ENCODE measurements at regions not wholly inside any gene's neighbourhood (a gene's known extent, or its start where the extent isn't known, plus 50 kb on each side); places are given as distances from the start of the nearest gene placed in this dataset.
"Not testable (repeated sequence)": the region's sequence is repeated elsewhere in the genome, so short reads cannot be mapped to it uniquely, and the experiment has no call there.

DNA sequence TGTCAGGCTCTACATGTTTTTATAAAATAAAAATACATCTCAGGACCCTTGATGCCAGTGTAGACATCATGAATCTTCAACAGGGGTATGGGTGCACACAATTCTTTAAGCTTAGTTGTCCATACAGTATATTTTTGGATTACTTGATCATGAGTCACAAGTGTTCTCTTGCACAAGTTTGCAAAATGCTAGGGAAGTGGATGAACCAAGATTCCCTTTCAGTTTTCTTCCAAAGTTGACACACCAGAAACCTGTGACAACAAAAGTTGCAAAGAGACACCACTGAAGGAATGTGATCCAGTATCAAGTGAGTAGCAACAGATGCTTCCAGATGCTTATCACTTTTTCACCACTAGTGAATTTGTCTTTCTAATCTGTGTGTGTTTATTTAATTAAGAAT is 1021.2 kb downstream of the PCDH7 start:
- no peak for DNase-seq (ENCODE audit: low read depth, low spot score)

DNA sequence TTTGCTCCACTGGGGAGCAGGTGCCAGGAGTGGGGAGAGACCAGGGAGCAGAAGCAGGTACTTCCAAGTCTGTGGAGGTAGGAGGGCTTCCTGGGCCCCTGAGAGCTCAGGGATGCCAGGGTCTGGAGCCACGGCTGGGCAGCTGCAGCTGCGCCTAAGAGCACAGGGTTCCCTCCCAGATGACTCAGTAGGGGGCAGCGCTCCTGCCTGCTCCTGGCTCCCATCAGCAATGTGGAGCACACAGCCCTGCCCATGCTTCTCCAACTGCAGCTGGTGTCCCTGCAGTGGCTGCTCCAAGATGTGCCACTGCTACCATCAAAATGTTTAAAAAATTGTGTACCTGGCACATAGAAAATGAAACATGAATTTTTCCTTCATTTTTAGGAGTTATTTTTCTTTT is 1028.2 kb downstream of the PCDH7 start:
- no peak for DNase-seq (ENCODE audit: low read depth, low spot score)
- H3K4me3 ChIP-seq (ENCODE audit: low read depth, low read length) = no peak overlapping the region
- CTCF ChIA-PET = no interaction called here
- POLR2A ChIA-PET = no interaction called here
- TF ChIP-seq, protein P1, sequence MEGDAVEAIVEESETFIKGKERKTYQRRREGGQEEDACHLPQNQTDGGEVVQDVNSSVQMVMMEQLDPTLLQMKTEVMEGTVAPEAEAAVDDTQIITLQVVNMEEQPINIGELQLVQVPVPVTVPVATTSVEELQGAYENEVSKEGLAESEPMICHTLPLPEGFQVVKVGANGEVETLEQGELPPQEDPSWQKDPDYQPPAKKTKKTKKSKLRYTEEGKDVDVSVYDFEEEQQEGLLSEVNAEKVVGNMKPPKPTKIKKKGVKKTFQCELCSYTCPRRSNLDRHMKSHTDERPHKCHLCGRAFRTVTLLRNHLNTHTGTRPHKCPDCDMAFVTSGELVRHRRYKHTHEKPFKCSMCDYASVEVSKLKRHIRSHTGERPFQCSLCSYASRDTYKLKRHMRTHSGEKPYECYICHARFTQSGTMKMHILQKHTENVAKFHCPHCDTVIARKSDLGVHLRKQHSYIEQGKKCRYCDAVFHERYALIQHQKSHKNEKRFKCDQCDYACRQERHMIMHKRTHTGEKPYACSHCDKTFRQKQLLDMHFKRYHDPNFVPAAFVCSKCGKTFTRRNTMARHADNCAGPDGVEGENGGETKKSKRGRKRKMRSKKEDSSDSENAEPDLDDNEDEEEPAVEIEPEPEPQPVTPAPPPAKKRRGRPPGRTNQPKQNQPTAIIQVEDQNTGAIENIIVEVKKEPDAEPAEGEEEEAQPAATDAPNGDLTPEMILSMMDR (IDR thresholded peaks at IDR 0.05; ENCODE audit: insufficient read depth, low read length, missing control alignments) = no peak

More for the DNA sequence above, 1021.2 kb downstream of the PCDH7 start:
- POLR2A ChIA-PET = no interaction called here
- CTCF ChIA-PET = no interaction called here
- no peak overlapping the region for H3K4me3 ChIP-seq (ENCODE audit: low read depth, low read length)
- TF ChIP-seq, protein P1 (IDR thresholded peaks at IDR 0.05; ENCODE audit: insufficient read depth, low read length, missing control alignments) = no peak

DNA sequence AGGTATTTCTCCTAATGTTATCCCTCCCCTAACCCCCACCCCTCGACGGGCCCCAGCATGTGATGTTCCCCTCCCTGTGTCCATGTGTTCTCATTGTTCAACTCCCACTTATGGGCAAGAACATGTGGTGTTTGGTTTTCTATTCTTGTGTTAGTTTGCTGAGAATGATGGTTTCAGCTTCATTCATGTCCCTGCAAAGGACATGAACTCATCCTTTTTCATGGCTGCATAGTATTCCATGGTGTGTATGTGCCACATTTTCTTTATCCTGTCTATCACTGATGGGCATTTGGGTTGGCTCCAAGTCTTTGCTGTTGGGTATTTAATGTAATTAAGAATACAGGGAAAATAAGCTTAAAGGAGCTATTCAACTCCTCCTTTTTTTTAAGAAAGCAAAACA is 1030.4 kb downstream of the PCDH7 start:
- POLR2A ChIA-PET; CTCF ChIA-PET; H3K4me3 ChIP-seq (ENCODE audit: low read depth, low read length); DNase-seq (ENCODE audit: low read depth, low spot score): not testable (repeated sequence)

DNA sequence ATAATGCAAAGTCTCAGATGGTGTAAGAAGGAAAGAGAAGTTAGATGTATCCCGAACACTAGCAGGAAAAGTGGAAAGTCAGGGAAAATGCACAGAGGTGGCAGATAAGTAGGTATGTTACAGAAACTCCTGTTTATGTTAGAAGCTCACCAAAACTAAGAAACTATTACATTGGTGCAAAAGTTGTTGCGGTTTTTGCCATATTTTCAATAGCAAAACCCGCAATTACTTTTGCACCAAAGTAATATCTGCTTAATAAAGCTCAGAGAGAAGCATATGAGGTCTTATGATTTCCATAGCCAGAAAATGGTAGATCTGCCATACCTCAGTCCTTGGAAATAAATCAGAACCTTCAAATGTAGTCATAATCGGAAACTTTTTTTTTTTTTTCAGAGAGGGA is 1035.6 kb downstream of the PCDH7 start:
- ChIA-PET POLR2A (no interaction called here), CTCF (no interaction called here)
- TF ChIP-seq, protein P1 (IDR thresholded peaks at IDR 0.05; ENCODE audit: insufficient read depth, low read length, missing control alignments) = no peak
- no peak for DNase-seq (ENCODE audit: low read depth, low spot score)
- no peak overlapping the region for H3K4me3 ChIP-seq (ENCODE audit: low read depth, low read length)

DNA sequence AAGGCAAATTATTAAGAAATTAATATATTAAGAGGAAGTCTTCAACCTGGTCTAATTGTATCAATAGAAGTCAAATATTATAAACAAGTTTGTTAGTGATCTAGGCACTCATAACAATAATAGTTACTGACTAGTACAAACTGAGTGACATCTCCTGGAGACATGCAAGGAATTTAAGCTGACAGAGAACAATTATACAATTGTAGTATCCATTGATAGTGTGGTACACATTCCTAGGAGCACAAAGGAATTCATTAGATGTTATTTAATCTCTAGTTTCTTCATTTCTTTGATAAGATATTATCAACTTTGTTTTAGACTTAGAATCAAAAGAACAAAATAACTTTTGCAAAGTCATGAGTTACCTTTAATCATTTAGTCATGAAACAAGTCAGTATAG is 1048.6 kb downstream of the PCDH7 start:
- H3K4me3 ChIP-seq (ENCODE audit: low read depth, low read length) = no peak overlapping the region
- CTCF ChIA-PET = no interaction called here
- TF ChIP-seq, protein P1 (IDR thresholded peaks at IDR 0.05; ENCODE audit: insufficient read depth, low read length, missing control alignments) = no peak
- DNase-seq (ENCODE audit: low read depth, low spot score) = no peak
- POLR2A ChIA-PET = no interaction called here

DNA sequence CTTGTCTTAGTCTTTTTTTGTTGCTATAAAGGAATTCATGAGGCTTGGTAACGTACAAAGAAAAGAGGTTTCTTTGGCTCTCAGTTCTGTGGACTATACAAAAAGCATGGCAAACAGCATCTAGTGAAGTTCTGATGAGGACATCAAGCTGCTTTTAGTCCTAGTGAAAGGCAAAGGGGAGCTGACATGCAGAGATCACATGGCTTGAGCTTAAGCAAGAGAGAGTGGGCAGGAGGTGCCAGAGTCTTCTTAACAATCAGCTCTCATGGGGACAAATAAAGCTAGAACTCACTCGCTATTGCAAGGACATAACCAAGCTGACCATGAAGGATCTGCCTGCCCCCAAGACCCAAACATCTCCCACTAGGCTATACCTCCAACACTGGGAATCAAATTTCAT is 1063.1 kb downstream of the PCDH7 start:
- no peak overlapping the region for H3K4me3 ChIP-seq (ENCODE audit: low read depth, low read length)
- CTCF ChIA-PET = interaction anchor here (0.7 kb wide), 1 partner anchor 33 kb away, joined by 5 read pairs; no protein-coding TSS in a partner anchor
- POLR2A ChIA-PET = no interaction called here
- TF ChIP-seq, protein P1 (IDR thresholded peaks at IDR 0.05; ENCODE audit: insufficient read depth, low read length, missing control alignments) = no peak
- no peak for DNase-seq (ENCODE audit: low read depth, low spot score)

DNA sequence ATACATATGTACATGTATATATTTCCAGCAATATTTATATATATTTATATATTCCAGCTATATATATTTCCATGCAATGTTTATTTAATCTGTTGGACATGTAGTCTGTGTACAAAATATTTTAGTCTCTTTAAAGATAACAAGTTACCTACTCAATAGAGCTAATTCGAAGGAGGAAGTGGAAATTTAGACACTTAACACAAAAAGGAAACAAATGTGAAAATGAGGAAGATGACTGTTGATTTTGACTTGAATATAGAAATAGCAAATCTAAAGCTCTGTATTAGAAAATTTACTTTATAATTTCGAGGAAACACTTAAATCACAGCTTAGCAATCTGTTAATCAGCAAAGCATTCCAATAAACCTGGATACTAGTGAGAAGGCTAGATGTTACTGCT is 1064.4 kb downstream of the PCDH7 start:
- ChIA-PET POLR2A (no interaction called here), CTCF (no interaction called here)
- TF ChIP-seq, protein P1 (IDR thresholded peaks at IDR 0.05; ENCODE audit: insufficient read depth, low read length, missing control alignments) = no peak
- no peak overlapping the region for H3K4me3 ChIP-seq (ENCODE audit: low read depth, low read length)
- no peak for DNase-seq (ENCODE audit: low read depth, low spot score)
